ENCODE measurements at regions not wholly inside any gene's neighbourhood (a gene's known extent, or its start where the extent isn't known, plus 50 kb on each side); places are given as distances from the start of the nearest gene placed in this dataset.

GRCh38 chr9:31302620-31303418, 1081.6 kb upstream of the ACO1 start:
- 87% methylated on average over 4 of the region's 4 CpGs; no CpG with 5 or more reads in 1 of the 2 experiments for WGBS, 2 experiments (ENCODE audit: extremely low coverage in 1 of 2, insufficient coverage in 1 of 2, insufficient read length in 1 of 2, insufficient replicate concordance in 2 of 2, low coverage in 1 of 2, low lambda C conversion rate in 2 of 2, missing lambda C conversion rate in 1 of 2)
- Histone ChIP-seq H2AK5ac (ENCODE audit: low read depth, low read length) (no peak overlapping the region), H2BK20ac (ENCODE audit: low read length) (no peak overlapping the region), H3K4ac (replicated peaks; ENCODE audit: insufficient read length, low read depth, low read length) (no peak overlapping the region), H2BK12ac (ENCODE audit: low read depth, low read length) (no peak overlapping the region), H3K27ac (ENCODE audit: low read depth, low read length) (no peak overlapping the region), H3K14ac (ENCODE audit: insufficient read length) (no peak overlapping the region), H3K79me2 (ENCODE audit: control insufficient read depth in 1 of 2, insufficient read depth in 2 of 2, low read length in 2 of 2) (no peaks in the 10 kb centered on the region), H4K5ac (ENCODE audit: insufficient read length, low read depth, low read length) (no peak overlapping the region), H4K20me1 (replicated peaks in 1 of 2; ENCODE audit: control insufficient read depth in 1 of 2, insufficient read depth in 2 of 2, low read length in 2 of 2) (no peaks in the 10 kb centered on the region), H3K4me3 (ENCODE audit: extremely low read depth in 1 of 4, insufficient read depth in 2 of 4, low read depth in 3 of 4, low read length in 4 of 4) (no peak overlapping the region), H2BK120ac (replicated peaks; ENCODE audit: low read depth, low read length) (no peak overlapping the region), H2BK15ac (ENCODE audit: low read length) (no peak overlapping the region), H3K9me3 (ENCODE audit: insufficient read depth in 2 of 2, low read depth in 1 of 2, low read length in 1 of 2) (no peaks in the 10 kb centered on the region), H3K4me1 (replicated peaks in 1 of 4; ENCODE audit: control insufficient read depth in 3 of 4, insufficient read depth in 4 of 4, low read length in 3 of 4) (no peaks in the 10 kb centered on the region), H3K36me3 (ENCODE audit: control insufficient read depth in 2 of 4, insufficient read depth in 4 of 4, low read length in 3 of 4) (no peaks in the 10 kb centered on the region), H3K23me2 (ENCODE audit: low read depth, low read length) (no peaks in the 10 kb centered on the region), H2AFZ (ENCODE audit: low read length) (no peak overlapping the region), H3K79me1 (ENCODE audit: low read depth, low read length) (no peaks in the 10 kb centered on the region), H4K8ac (ENCODE audit: extremely low read depth, insufficient read depth, low read length) (no peak overlapping the region), H3K27me3 (replicated peaks in 1 of 4; ENCODE audit: control insufficient read depth in 3 of 4, extremely low read depth in 1 of 4, insufficient read depth in 3 of 4, low read length in 3 of 4) (no peaks in the 10 kb centered on the region), H3K18ac (ENCODE audit: extremely low read depth, low read length) (no peak overlapping the region), H2BK5ac (ENCODE audit: low read depth, low read length) (no peak overlapping the region), H3K4me2 (ENCODE audit: insufficient read depth in 1 of 2, low read depth in 2 of 2, low read length in 2 of 2) (no peak overlapping the region), H3K23ac (ENCODE audit: insufficient read length) (no peak overlapping the region), H3K56ac (replicated peaks; ENCODE audit: insufficient read length, low read depth, low read length) (no peak overlapping the region), H3K9ac (replicated peaks in 1 of 4; ENCODE audit: extremely low read depth in 1 of 4, low read depth in 3 of 4, low read length in 3 of 4) (no peak overlapping the region), H4K91ac (replicated peaks; ENCODE audit: insufficient read length, low read length) (no peak overlapping the region)
- CTCF ChIA-PET (ENCODE audit: partially characterized antibody) = interaction anchor here (1.0 kb wide), 1 partner anchor 11 kb away, joined by 3 read pairs; no protein-coding TSS in a partner anchor
- POLR2A ChIA-PET (ENCODE audit: partially characterized antibody) = no interaction called here
- DNase-seq (ENCODE audit: low read depth in 1 of 2, low spot score in 2 of 2) (no peak), FAIRE-seq (no peak)
- TF ChIP-seq SP2 (IDR thresholded peaks at IDR 0.05; ENCODE audit: low read length) = no peak
- no peak for TF ChIP-seq CREB1 (IDR thresholded peaks at IDR 0.05)
- no peak for TF ChIP-seq FOSL1 (IDR thresholded peaks at IDR 0.05; ENCODE audit: insufficient read depth, low read depth, low read length)
- TF ChIP-seq BCL11A (IDR thresholded peaks at IDR 0.05; ENCODE audit: low read depth in 2 of 2, low read length in 2 of 2) = no peak
- no peak for TF ChIP-seq TAF7 (optimal IDR thresholded peaks at IDR 0.05; ENCODE audit: borderline replicate concordance, low read depth, low read length)
- TF ChIP-seq RXRA (IDR thresholded peaks at IDR 0.05; ENCODE audit: insufficient read depth, low read depth, low read length) = no peak
- TF ChIP-seq SIRT6 (IDR thresholded peaks at IDR 0.05; ENCODE audit: low read length) = no peak
- no peak for TF ChIP-seq ZNF274 (IDR thresholded peaks at IDR 0.05; ENCODE audit: borderline replicate concordance, extremely low read depth, low read length)
- TF ChIP-seq RFX5 (IDR thresholded peaks at IDR 0.05; ENCODE audit: borderline replicate concordance, low read depth, low read length) = no peak
- no peak for TF ChIP-seq CBX8 (IDR thresholded peaks at IDR 0.05; ENCODE audit: borderline replicate concordance, low read depth, low read length)
- no peak for TF ChIP-seq KDM5A (IDR thresholded peaks at IDR 0.05; ENCODE audit: low read length)
